CD4-positive, CD25-positive, alpha-beta regulatory T cell (primary cell): ENCODE measurements at regions not wholly inside any gene's neighbourhood (a gene's known extent, or its start where the extent isn't known, plus 50 kb on each side); places are given as distances from the start of the nearest gene placed in this dataset.

ENCODE experiments used
- ATAC-seq, 2 donors: fragments of 150-1000 bp; cut with Tn5 transposase; one replicate each; pipeline ENCODE4 v1.10.0; 2021; ENCODE audit warnings: low read depth in 2 of 2, moderate number of reproducible peaks in 2 of 2, moderate library complexity in 1 of 2
- DNase-seq, 3 donors: peaks; one replicate each; pipeline versions ENCODE4 v3.0.0 to v3.0.0-alpha.2; 2012 to 2022; ENCODE audit warnings: mixed read lengths in 1 of 3
- H3K27ac ChIP-seq: one replicate; pipeline ENCODE4 v1.7.0; 2013; ENCODE audit warnings: mild to moderate bottlenecking, low read length; ENCODE audit not compliant: insufficient read depth, poor library complexity, severe bottlenecking
- H3K27me3 ChIP-seq: one replicate; pipeline ENCODE4 v1.7.0; 2013; ENCODE audit warnings: low read length; ENCODE audit not compliant: control insufficient read depth, insufficient read depth
- H3K36me3 ChIP-seq: one replicate; pipeline ENCODE4 v1.7.0; 2013; ENCODE audit warnings: mild to moderate bottlenecking, low read length, moderate library complexity; ENCODE audit not compliant: control insufficient read depth, insufficient read depth
- H3K4me1 ChIP-seq: 2 replicates; pipeline ENCODE4 v1.7.0; 2013; ENCODE audit warnings: mild to moderate bottlenecking, low read length; ENCODE audit not compliant: insufficient read depth, control insufficient read depth, poor library complexity, severe bottlenecking
- H3K4me3 ChIP-seq: one replicate; pipeline ENCODE4 v1.7.0; 2013; ENCODE audit warnings: low read depth, mild to moderate bottlenecking, low read length, moderate library complexity
- H3K9me3 ChIP-seq, 2 experiments: 1 replicate in 1 of 2; 2 replicates in 1 of 2; pipeline ENCODE4 v1.7.0; 2013; ENCODE audit warnings: low read length in 2 of 2, mild to moderate bottlenecking in 1 of 2, moderate library complexity in 1 of 2; ENCODE audit not compliant: control insufficient read depth in 2 of 2
- H3K27ac Mint-ChIP-seq, 3 donors: one replicate each; pipeline ENCODE4 v1.8.0; 2020 to 2022; ENCODE audit warnings: mild to moderate bottlenecking in 3 of 3, mixed read lengths in 3 of 3, moderate library complexity in 2 of 3
- H3K27me3 Mint-ChIP-seq: one replicate; pipeline ENCODE4 v1.8.0; 2022; ENCODE audit warnings: mild to moderate bottlenecking, mixed read lengths
- H3K36me3 Mint-ChIP-seq: one replicate; pipeline ENCODE4 v1.8.0; 2020; ENCODE audit warnings: mixed read lengths
- H3K4me1 Mint-ChIP-seq, 4 donors: one replicate each; pipeline ENCODE4 v1.8.0; 2020 to 2022; ENCODE audit warnings: mixed read lengths in 4 of 4, mild to moderate bottlenecking in 1 of 4
- H3K4me3 Mint-ChIP-seq, 4 donors: one replicate each; pipeline ENCODE4 v1.8.0; 2020 to 2022; ENCODE audit warnings: mild to moderate bottlenecking in 4 of 4, mixed read lengths in 4 of 4, moderate library complexity in 3 of 4
- H3K9me3 Mint-ChIP-seq, 7 donors: one replicate each; pipeline ENCODE4 v1.8.0; 2020 to 2022; ENCODE audit warnings: mixed read lengths in 7 of 7, mild to moderate bottlenecking in 3 of 7, moderate library complexity in 2 of 7

- Histone ChIP-seq H3K4me1 (no peaks in the 10 kb centered on the region), H3K36me3 (no peaks in the 10 kb centered on the region), H3K4me3 (no peak overlapping the region), H3K27me3 (no peaks in the 10 kb centered on the region), H3K27ac (no peak overlapping the region), H3K9me3 (no peaks in the 10 kb centered on the region)
- peaks cover 0 to 52% (median 13%) of the 10 kb centered on the region in 4 donors for H3K4me1 Mint-ChIP-seq
- H3K27ac Mint-ChIP-seq: no peak overlapping the region
- no peaks in the 10 kb centered on the region for H3K36me3 Mint-ChIP-seq
- H3K9me3 Mint-ChIP-seq: peaks cover 0 to under 1% (median 0%) of the 10 kb centered on the region in 7 donors
- no peak overlapping the region for H3K4me3 Mint-ChIP-seq
- DNase-seq (no peak), ATAC-seq (no peak)
- no peaks in the 10 kb centered on the region for H3K27me3 Mint-ChIP-seq
Measured at GRCh38 chr12:107470645-107471044, 215.0 kb upstream of the PWP1 start.

GRCh38 chr12:107472308-107472707 lies 213.3 kb upstream of the PWP1 start:
- H3K4me3 Mint-ChIP-seq: no peak overlapping the region
- Histone ChIP-seq H3K4me1 (no peaks in the 10 kb centered on the region), H3K9me3 (no peaks in the 10 kb centered on the region), H3K27me3 (no peaks in the 10 kb centered on the region), H3K36me3 (no peaks in the 10 kb centered on the region), H3K4me3 (no peak overlapping the region), H3K27ac (no peak overlapping the region)
- no peaks in the 10 kb centered on the region for H3K36me3 Mint-ChIP-seq
- DNase-seq: no peak
- peak overlapping the region; percentile 24 to 73 (median 49) for H3K27ac Mint-ChIP-seq
- no peaks in the 10 kb centered on the region for H3K27me3 Mint-ChIP-seq
- ATAC-seq: no peak
- H3K4me1 Mint-ChIP-seq: peaks cover 0 to 51% (median 16%) of the 10 kb centered on the region in 4 donors
- no peaks in the 10 kb centered on the region for H3K9me3 Mint-ChIP-seq

GRCh38 chr12:107474099-107474498 lies 211.5 kb upstream of the PWP1 start:
- Histone ChIP-seq H3K9me3 (no peaks in the 10 kb centered on the region), H3K27me3 (no peaks in the 10 kb centered on the region), H3K36me3 (no peaks in the 10 kb centered on the region), H3K27ac (no peak overlapping the region), H3K4me1 (no peaks in the 10 kb centered on the region), H3K4me3 (no peak overlapping the region)
- no peak for ATAC-seq
- no peaks in the 10 kb centered on the region for H3K9me3 Mint-ChIP-seq
- H3K36me3 Mint-ChIP-seq: no peaks in the 10 kb centered on the region
- H3K27me3 Mint-ChIP-seq: no peaks in the 10 kb centered on the region
- H3K4me3 Mint-ChIP-seq: no peak overlapping the region
- DNase-seq: no peak
- H3K27ac Mint-ChIP-seq: peak overlapping the region in 1 of 3 donors; percentile 31
- peaks cover 0 to 41% (median 11%) of the 10 kb centered on the region in 4 donors for H3K4me1 Mint-ChIP-seq

GRCh38 chr12:107474639-107475539 lies 210.7 kb upstream of the PWP1 start:
- no peak overlapping the region for H3K4me3 ChIP-seq
- H3K27ac ChIP-seq: no peak overlapping the region
- Mint-ChIP-seq H3K9me3 (no peaks in the 10 kb centered on the region), H3K4me1 (peaks cover 0 to 38% (median 14%) of the 10 kb centered on the region in 4 donors), H3K36me3 (no peaks in the 10 kb centered on the region), H3K4me3 (peak overlapping the region in 1 of 4 donors; percentile 49), H3K27me3 (no peaks in the 10 kb centered on the region), H3K27ac (peak overlapping the region in 1 of 3 donors; percentile 31)
- ATAC-seq (no peak), DNase-seq (peak in 1 of 3 donors; percentile 6)
- H3K27me3 ChIP-seq: no peaks in the 10 kb centered on the region
- H3K36me3 ChIP-seq: no peaks in the 10 kb centered on the region
- H3K4me1 ChIP-seq: no peaks in the 10 kb centered on the region
- H3K9me3 ChIP-seq: no peaks in the 10 kb centered on the region

- Mint-ChIP-seq H3K4me1 (peaks cover 0 to 43% (median 17%) of the 10 kb centered on the region in 4 donors), H3K27ac (no peak overlapping the region), H3K9me3 (peaks cover 0 to 1% (median 0%) of the 10 kb centered on the region in 7 donors), H3K4me3 (no peak overlapping the region), H3K36me3 (no peaks in the 10 kb centered on the region), H3K27me3 (no peaks in the 10 kb centered on the region)
- no peak for DNase-seq
- no peak overlapping the region for H3K4me3 ChIP-seq
- H3K9me3 ChIP-seq: no peaks in the 10 kb centered on the region
- H3K27me3 ChIP-seq: no peaks in the 10 kb centered on the region
- no peaks in the 10 kb centered on the region for H3K36me3 ChIP-seq
- no peak for ATAC-seq
- H3K4me1 ChIP-seq: no peaks in the 10 kb centered on the region
- H3K27ac ChIP-seq: no peak overlapping the region
Measured at GRCh38 chr12:107475900-107476299, 209.7 kb upstream of the PWP1 start.

- Histone ChIP-seq H3K4me1 (no peaks in the 10 kb centered on the region), H3K4me3 (no peak overlapping the region), H3K9me3 (no peaks in the 10 kb centered on the region), H3K27me3 (no peaks in the 10 kb centered on the region), H3K36me3 (no peaks in the 10 kb centered on the region), H3K27ac (no peak overlapping the region)
- no peak for DNase-seq
- H3K27ac Mint-ChIP-seq: no peak overlapping the region
- H3K36me3 Mint-ChIP-seq: no peaks in the 10 kb centered on the region
- ATAC-seq: no peak
- peaks cover 0 to 39% (median 16%) of the 10 kb centered on the region in 4 donors for H3K4me1 Mint-ChIP-seq
- H3K4me3 Mint-ChIP-seq: no peak overlapping the region
- H3K9me3 Mint-ChIP-seq: peaks cover 0 to 1% (median 0%) of the 10 kb centered on the region in 7 donors
- no peaks in the 10 kb centered on the region for H3K27me3 Mint-ChIP-seq
Measured at GRCh38 chr12:107477018-107477417, 208.6 kb upstream of the PWP1 start.

GRCh38 chr12:107477947-107478610 lies 207.5 kb upstream of the PWP1 start:
- Mint-ChIP-seq H3K4me1 (peaks cover 0 to 44% (median 18%) of the 10 kb centered on the region in 4 donors), H3K36me3 (no peaks in the 10 kb centered on the region), H3K27ac (peak overlapping the region in 1 of 3 donors; percentile 71), H3K4me3 (no peak overlapping the region), H3K27me3 (no peaks in the 10 kb centered on the region), H3K9me3 (peaks cover 0 to 1% (median 0%) of the 10 kb centered on the region in 7 donors)
- H3K9me3 ChIP-seq: no peaks in the 10 kb centered on the region
- ATAC-seq (no peak), DNase-seq (no peak)
- H3K4me3 ChIP-seq: no peak overlapping the region
- H3K4me1 ChIP-seq: no peaks in the 10 kb centered on the region
- no peaks in the 10 kb centered on the region for H3K27me3 ChIP-seq
- no peaks in the 10 kb centered on the region for H3K36me3 ChIP-seq
- H3K27ac ChIP-seq: no peak overlapping the region
